Endothelial cell of umbilical vein (primary cell): ENCODE measurements at regions not wholly inside any gene's neighbourhood (a gene's known extent, or its start where the extent isn't known, plus 50 kb on each side); places are given as distances from the start of the nearest gene placed in this dataset.

Source experiments
- BruUV-seq: library from RNA; stranded (reverse); fragments of 400-500 nt; replicated peaks from 2 replicates; lab custom pipeline; 2021; lab: Mats Ljungman, UMichigan
- CTCF ChIA-PET: fragments of 300-600, 350-600 bp; sonication (Branson Sonifier 250); formaldehyde crosslinking; loops from one replicate; lab custom pipeline; 2021; ENCODE audit warnings: antibody characterized with exemption, inconsistent platforms; lab: Charles Lee
- POLR2A ChIA-PET: fragments of 300-600, 350-600 bp; sonication (Branson Sonifier 250); formaldehyde crosslinking; loops from one replicate; lab custom pipeline; 2021; ENCODE audit warnings: antibody characterized with exemption, inconsistent platforms; lab: Charles Lee
- DNase-seq: peaks from one replicate; pipeline ENCODE4 v3.0.0-alpha.2; 2011; ENCODE audit warnings: low read depth, low spot score
- FAIRE-seq: peaks from 2 replicates; lab custom pipeline; 2011; peaks lifted over from hg19 to GRCh38; lab: Jason Lieb, UNC
- H2AFZ ChIP-seq: 2 replicates; pipeline ENCODE4 v1.6.0; 2012; ENCODE audit warnings: low read depth, low read length, control low read depth, inconsistent platforms
- H3K27ac ChIP-seq: 2 replicates; pipeline ENCODE4 v1.5.1; 2011; ENCODE audit warnings: low read depth, mild to moderate bottlenecking, control low read depth, low read length, moderate library complexity; ENCODE audit not compliant: insufficient read depth
- H3K27me3 ChIP-seq, 2 experiments: 2 replicates each; pipeline versions ENCODE4 v1.6.0 to v1.6.1; 2011; ENCODE audit warnings: low read length in 2 of 2, mixed read lengths in 1 of 2; ENCODE audit not compliant: control insufficient read depth in 2 of 2, insufficient read depth in 2 of 2
- H3K36me3 ChIP-seq, 2 experiments: 2 replicates in 1 of 2; 3 replicates in 1 of 2; pipeline ENCODE4 v1.5.1; 2011; ENCODE audit warnings: low read length in 2 of 2, mild to moderate bottlenecking in 1 of 2, moderate library complexity in 1 of 2; ENCODE audit not compliant: control insufficient read depth in 2 of 2, insufficient read depth in 2 of 2; ENCODE audit errors: extremely low read depth in 1 of 2
- H3K4me1 ChIP-seq: 3 replicates; pipeline ENCODE4 v1.5.1; 2011; ENCODE audit warnings: mild to moderate bottlenecking, low read length; ENCODE audit not compliant: control insufficient read depth, insufficient read depth; ENCODE audit errors: extremely low read depth
- H3K4me2 ChIP-seq: 2 replicates; pipeline ENCODE4 v1.6.1; 2011; ENCODE audit warnings: low read length, control low read depth, mixed read lengths; ENCODE audit not compliant: insufficient read depth
- H3K4me3 ChIP-seq, 3 experiments: fragments of 200-600 bp in 1 of 3; sonication (generic), shearing (Covaris generic) in 1 of 3; replicated peaks in 1 of 3; 2 replicates each; pipeline ENCODE4 v1.5.1; 2011 to 2016; ENCODE audit warnings: control low read depth in 3 of 3, low read length in 3 of 3, mild to moderate bottlenecking in 2 of 3, inconsistent platforms in 1 of 3, low read depth in 1 of 3, moderate library complexity in 1 of 3; ENCODE audit not compliant: insufficient read depth in 1 of 3
- H3K79me2 ChIP-seq: 2 replicates; pipeline ENCODE4 v1.6.0; 2012; ENCODE audit warnings: low read length, inconsistent platforms; ENCODE audit not compliant: control insufficient read depth, insufficient read depth
- H3K9ac ChIP-seq: replicated peaks from 2 replicates; pipeline ENCODE3; 2011; ENCODE audit warnings: low read length, control low read depth; ENCODE audit not compliant: insufficient read depth; ENCODE audit errors: extremely low read depth
- H3K9me1 ChIP-seq: replicated peaks from 3 replicates; pipeline ENCODE4 v1.6.0; 2011; ENCODE audit warnings: mild to moderate bottlenecking, low read length; ENCODE audit not compliant: control insufficient read depth, insufficient read depth; ENCODE audit errors: extremely low read depth
- H3K9me3 ChIP-seq: replicated peaks from 2 replicates; pipeline ENCODE4 v1.5.1; 2012; ENCODE audit warnings: low read length, inconsistent platforms; ENCODE audit not compliant: control insufficient read depth, insufficient read depth
- H4K20me1 ChIP-seq: replicated peaks from 2 replicates; pipeline ENCODE3; 2011; ENCODE audit warnings: mild to moderate bottlenecking, low read length; ENCODE audit not compliant: control insufficient read depth, insufficient read depth; ENCODE audit errors: extremely low read depth
- CTCF ChIP-seq, 2 donors: IDR thresholded peaks; 1 replicate in 1 of 2; 2 replicates in 1 of 2; pipeline ENCODE4 v1.5.1; 2011; ENCODE audit warnings: low read length in 2 of 2, mild to moderate bottlenecking in 2 of 2, moderate library complexity in 2 of 2, control low read depth in 1 of 2, inconsistent platforms in 1 of 2, low read depth in 1 of 2; ENCODE audit not compliant: insufficient read depth in 1 of 2; ENCODE audit errors: extremely low read depth in 1 of 2
- EZH2 ChIP-seq: IDR thresholded peaks from 2 replicates; pipeline ENCODE4 v1.6.1; 2012; ENCODE audit warnings: borderline replicate concordance, low read depth, mild to moderate bottlenecking, moderate library complexity, low read length, inconsistent platforms; ENCODE audit not compliant: severe bottlenecking
- FOS ChIP-seq: IDR thresholded peaks from 2 replicates; pipeline ENCODE4 v1.6.1; 2011; ENCODE audit warnings: mild to moderate bottlenecking, low read length, moderate library complexity, borderline replicate concordance; ENCODE audit not compliant: insufficient read depth
- GATA2 ChIP-seq: IDR thresholded peaks from 2 replicates; pipeline ENCODE4 v1.7.0; 2011; ENCODE audit warnings: low read depth, mild to moderate bottlenecking, moderate library complexity, mixed read lengths, low read length; ENCODE audit not compliant: insufficient read length, insufficient read depth
- JUN ChIP-seq: IDR thresholded peaks from 2 replicates; pipeline ENCODE4 v1.6.1; 2011; ENCODE audit warnings: borderline replicate concordance, low read depth; ENCODE audit not compliant: insufficient read length, insufficient read depth
- MAX ChIP-seq: IDR thresholded peaks from 2 replicates; pipeline ENCODE4 v1.6.1; 2011; ENCODE audit not compliant: insufficient read depth, insufficient read length
- MYC ChIP-seq: IDR thresholded peaks from one replicate; pipeline ENCODE4 v1.6.1; 2011; ENCODE audit warnings: mild to moderate bottlenecking, low read depth, low read length
- POLR2A ChIP-seq: IDR thresholded peaks from 2 replicates; pipeline ENCODE4 v1.6.1; 2012; ENCODE audit warnings: low read depth, mild to moderate bottlenecking, control low read depth, low read length
- POLR2AphosphoS5 ChIP-seq: IDR thresholded peaks from 2 replicates; pipeline ENCODE4 v1.6.1; 2012; ENCODE audit warnings: low read depth, mild to moderate bottlenecking, control low read depth, low read length, moderate library complexity; ENCODE audit not compliant: insufficient read depth
- dilution Hi-C: fragments of 300-500 bp; cut with MboI; formaldehyde crosslinking; loops from one replicate; pipeline ENCODE4 v1.15.0; 2019; ENCODE audit warnings: low sequenced_read_pairs; ENCODE audit not compliant: extremely low pct_ligation_motif_present
- intact Hi-C: fragments of 100-400 bp; cut with micrococcal nuclease; formaldehyde crosslinking; loops from one replicate; pipeline ENCODE4 v1.10.0; 2022

DNA sequence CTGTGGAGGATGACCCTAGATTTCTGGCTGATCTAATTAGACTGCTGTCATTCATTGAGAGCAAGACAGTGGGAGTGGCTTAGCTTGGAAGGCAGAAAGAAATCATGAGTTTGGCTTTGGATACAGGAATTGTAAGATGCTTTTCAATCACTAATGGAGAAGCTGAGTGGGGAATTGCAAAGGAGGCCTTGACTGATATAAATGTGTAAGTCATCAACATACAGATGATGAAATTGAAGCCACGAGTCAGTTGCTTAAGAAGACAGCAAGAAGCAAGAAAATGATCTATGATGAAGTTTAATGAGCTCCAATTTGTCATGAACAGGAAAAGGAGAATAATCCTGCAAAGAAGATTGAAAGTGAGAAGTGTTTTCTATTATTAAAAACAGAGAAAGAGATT lies 136.7 kb upstream of the C1QTNF7 start:
- BruUV-seq, result no TSS peak
- no peaks in the 10 kb centered on the region for H3K36me3 ChIP-seq
- H3K79me2 ChIP-seq, result no peaks in the 10 kb centered on the region
- H3K9ac ChIP-seq, result no peak overlapping the region
- H3K4me1 ChIP-seq, result no peaks in the 10 kb centered on the region
- intact Hi-C loops, result no loop called here
- dilution Hi-C loops, result no loop called here
- no peak overlapping the region for H3K4me2 ChIP-seq
- no peaks in the 10 kb centered on the region for H3K27me3 ChIP-seq
- H3K27ac ChIP-seq, result no peak overlapping the region
- no peaks in the 10 kb centered on the region for H4K20me1 ChIP-seq
- TF ChIP-seq MYC (no peak), JUN (no peak), CTCF (IDR thresholded peaks at IDR 0.05; ENCODE audit: extremely low read depth in 1 of 2, insufficient read depth in 1 of 2, low read depth in 1 of 2, low read length in 2 of 2) (no peak), MAX (no peak), POLR2AphosphoS5 (no peak), FOS (no peak), GATA2 (no peak), POLR2A (no peak), EZH2 (no peak)
- no peak for FAIRE-seq
- no peaks in the 10 kb centered on the region for H3K9me3 ChIP-seq
- DNase-seq, result no peak
- H2AFZ ChIP-seq, result no peak overlapping the region
- ChIA-PET POLR2A (no interaction called here), CTCF (no interaction called here)
- no peaks in the 10 kb centered on the region for H3K9me1 ChIP-seq
- no peak overlapping the region for H3K4me3 ChIP-seq
